SIG-M5 treated with dmso at 0.1 percent for 504 hours (cell line): ENCODE measurements at regions not wholly inside any gene's neighbourhood (a gene's known extent, or its start where the extent isn't known, plus 50 kb on each side); places are given as distances from the start of the nearest gene placed in this dataset.
"Not testable (repeated sequence)": the region's sequence is repeated elsewhere in the genome, so short reads cannot be mapped to it uniquely, and the experiment has no call there.

Source experiments
- DNase-seq: peaks from one replicate; lab custom pipeline; 2025; ENCODE audit not compliant: unreplicated experiment; lab: John Stamatoyannopoulos, UW

- DNase-seq: not testable (repeated sequence)
Measured at GRCh38 chr5:112026879-112027278, 269.9 kb upstream of the NREP start.

- DNase-seq: no peak
Measured at GRCh38 chr5:112025757-112026156, 268.8 kb upstream of the NREP start.

- no peak for DNase-seq
Measured at GRCh38 chr5:112024769-112025168, 267.8 kb upstream of the NREP start.

GRCh38 chr5:112024221-112024620, 267.2 kb upstream of the NREP start:
- no peak for DNase-seq

GRCh38 chr5:112023766-112024165, 266.8 kb upstream of the NREP start:
- no peak for DNase-seq

- no peak for DNase-seq
Measured at GRCh38 chr5:112018846-112019245, 261.9 kb upstream of the NREP start.

- DNase-seq: no peak
Measured at GRCh38 chr5:112016980-112017379, 260.0 kb upstream of the NREP start.

- no peak for DNase-seq
Measured at GRCh38 chr5:112014783-112015395, 257.9 kb upstream of the NREP start.

GRCh38 chr5:112013660-112014059, 256.7 kb upstream of the NREP start:
- no peak for DNase-seq

GRCh38 chr5:112012104-112012503, 255.1 kb upstream of the NREP start:
- no peak for DNase-seq

- DNase-seq: no peak
Measured at GRCh38 chr5:112010475-112010874, 253.5 kb upstream of the NREP start.

- DNase-seq: peak; percentile 26
Measured at GRCh38 chr5:112006721-112007120, 249.7 kb upstream of the NREP start.

- DNase-seq: no peak
Measured at GRCh38 chr5:112005623-112005930, 248.6 kb upstream of the NREP start.

- DNase-seq: no peak
Measured at GRCh38 chr5:112004867-112005622, 248.1 kb upstream of the NREP start.

GRCh38 chr5:112002376-112002775, 245.4 kb upstream of the NREP start:
- DNase-seq: no peak

GRCh38 chr5:111999286-111999685, 242.3 kb upstream of the NREP start:
- DNase-seq: no peak

- DNase-seq: no peak
Measured at GRCh38 chr5:111998871-111999270, 241.9 kb upstream of the NREP start.

GRCh38 chr5:111997711-111998110, 240.7 kb upstream of the NREP start:
- no peak for DNase-seq

- DNase-seq: no peak
Measured at GRCh38 chr5:111997308-111997707, 240.3 kb upstream of the NREP start.

- no peak for DNase-seq
Measured at GRCh38 chr5:111996574-111996973, 239.6 kb upstream of the NREP start.

GRCh38 chr5:111995701-111996100, 238.7 kb upstream of the NREP start:
- DNase-seq: no peak

- no peak for DNase-seq
Measured at GRCh38 chr5:111993242-111993641, 236.2 kb upstream of the NREP start.

- peak; percentile 4 for DNase-seq
Measured at GRCh38 chr5:111984044-111984443, 227.1 kb upstream of the NREP start.
